Liver (tissue), 7 donors: ENCODE measurements at regions not wholly inside any gene's neighbourhood (a gene's known extent, or its start where the extent isn't known, plus 50 kb on each side); places are given as distances from the start of the nearest gene placed in this dataset.

Source experiments
- DNase-seq: peaks from one replicate; pipeline ENCODE4 v3.0.0-alpha.2; 2017; ENCODE audit warnings: low spot score
- H3K27ac ChIP-seq, 2 donors: one replicate each; pipeline ENCODE4 v1.7.0; 2013; ENCODE audit warnings: inconsistent platforms in 2 of 2, low read length in 2 of 2, control low read depth in 1 of 2, low read depth in 1 of 2, mild to moderate bottlenecking in 1 of 2
- H3K27me3 ChIP-seq, 4 donors: one replicate each; pipeline versions ENCODE4 v1.6.1 to v1.7.0; 2013; ENCODE audit warnings: low read length in 3 of 4, inconsistent platforms in 1 of 4, mild to moderate bottlenecking in 1 of 4, moderate library complexity in 1 of 4; ENCODE audit not compliant: control insufficient read depth in 4 of 4, insufficient read depth in 4 of 4
- H3K36me3 ChIP-seq, 4 donors: one replicate each; pipeline versions ENCODE4 v1.6.1 to v1.7.0; 2013; ENCODE audit warnings: low read length in 3 of 4, mild to moderate bottlenecking in 3 of 4, low read depth in 1 of 4, moderate library complexity in 1 of 4; ENCODE audit not compliant: control insufficient read depth in 4 of 4, insufficient read depth in 3 of 4
- H3K4me1 ChIP-seq, 4 donors: one replicate each; pipeline versions ENCODE4 v1.6.1 to v1.7.0; 2013; ENCODE audit warnings: low read length in 3 of 4, mild to moderate bottlenecking in 3 of 4, moderate library complexity in 1 of 4; ENCODE audit not compliant: control insufficient read depth in 4 of 4, insufficient read depth in 4 of 4
- H3K4me3 ChIP-seq, 3 donors: one replicate each; pipeline versions ENCODE4 v1.6.1 to v1.7.0; 2013; ENCODE audit warnings: low read length in 3 of 3, control low read depth in 1 of 3, low read depth in 1 of 3, mild to moderate bottlenecking in 1 of 3
- H3K9ac ChIP-seq, 2 donors: one replicate each; pipeline ENCODE4 v1.7.0; 2013; ENCODE audit warnings: low read length in 2 of 2, mild to moderate bottlenecking in 2 of 2, moderate library complexity in 2 of 2, control low read depth in 1 of 2, low read depth in 1 of 2
- H3K9me3 ChIP-seq, 4 donors: one replicate each; pipeline versions ENCODE4 v1.6.1 to v1.7.0; 2013; ENCODE audit warnings: low read length in 3 of 4; ENCODE audit not compliant: control insufficient read depth in 4 of 4
- ATF3 ChIP-seq: IDR thresholded peaks from 2 replicates; pipeline ENCODE4 v1.6.1; 2016; ENCODE audit warnings: antibody characterized with exemption
- EGR1 ChIP-seq, 2 donors: IDR thresholded peaks; 2 replicates each; pipeline ENCODE4 v1.6.1; 2016 to 2018; ENCODE audit warnings: antibody characterized with exemption in 2 of 2, low read depth in 2 of 2
- FOXA1 ChIP-seq: IDR thresholded peaks from 2 replicates; pipeline ENCODE4 v1.6.1; 2016; ENCODE audit warnings: antibody characterized with exemption
- FOXA2 ChIP-seq: IDR thresholded peaks from 2 replicates; pipeline ENCODE4 v1.6.1; 2016; ENCODE audit warnings: antibody characterized with exemption
- GABPA ChIP-seq, 2 donors: IDR thresholded peaks in 1 of 2; conservative IDR thresholded peaks in 1 of 2; 2 replicates each; pipeline ENCODE4 v1.6.1; 2016; ENCODE audit warnings: antibody characterized with exemption in 2 of 2, mild to moderate bottlenecking in 1 of 2, moderate library complexity in 1 of 2
- HNF4A ChIP-seq, 2 donors: conservative IDR thresholded peaks; 2 replicates each; pipeline ENCODE4 v1.6.1; 2016; ENCODE audit warnings: antibody characterized with exemption in 2 of 2, mild to moderate bottlenecking in 2 of 2
- HNF4G ChIP-seq: IDR thresholded peaks from 2 replicates; pipeline ENCODE4 v1.6.1; 2016; ENCODE audit warnings: antibody characterized with exemption
- NR2F2 ChIP-seq: IDR thresholded peaks from 2 replicates; pipeline ENCODE4 v1.6.1; 2016; ENCODE audit warnings: antibody characterized with exemption
- RAD21 ChIP-seq, 2 donors: IDR thresholded peaks; 2 replicates each; pipeline ENCODE4 v1.6.1; 2016; ENCODE audit warnings: antibody characterized with exemption in 2 of 2, mild to moderate bottlenecking in 2 of 2
- REST ChIP-seq: IDR thresholded peaks from 2 replicates; pipeline ENCODE4 v1.6.1; 2016; ENCODE audit warnings: antibody characterized with exemption, mild to moderate bottlenecking
- RXRA ChIP-seq, 2 donors: IDR thresholded peaks; 2 replicates each; pipeline ENCODE4 v1.6.1; 2017 to 2018; ENCODE audit warnings: antibody characterized with exemption in 2 of 2, mild to moderate bottlenecking in 1 of 2
- SP1 ChIP-seq: IDR thresholded peaks from 2 replicates; pipeline ENCODE4 v1.6.1; 2018; ENCODE audit warnings: antibody characterized with exemption, mild to moderate bottlenecking
- TAF1 ChIP-seq: conservative IDR thresholded peaks from 2 replicates; pipeline ENCODE4 v1.6.1; 2016; ENCODE audit warnings: antibody characterized with exemption, mild to moderate bottlenecking
- YY1 ChIP-seq: IDR thresholded peaks from 2 replicates; pipeline ENCODE4 v1.6.1; 2016; ENCODE audit warnings: antibody characterized with exemption, mild to moderate bottlenecking
- ZBTB33 ChIP-seq: IDR thresholded peaks from 2 replicates; pipeline ENCODE4 v1.6.1; 2016; ENCODE audit warnings: antibody characterized with exemption
- WGBS: extraction: QIAGEN DNeasy Blood & Tissue Kit; methylation state at CpG from one replicate; pipeline ENCODE4 v1.1.7; 2013; 5-methylcytosine and 5-hydroxymethylcytosine counted together
- donor health status: healthy.
- donor health status: healthy.
- donor health status: healthy.
- donor health status: healthy.

- no peak overlapping the region for H3K27ac ChIP-seq
- DNase-seq = no peak
- 78% methylated on average over 3 of the region's 3 CpGs for WGBS
Observed at GRCh38 chr4:38582889-38583470, 81.0 kb upstream of the KLF3 start.

GRCh38 chr4:38585871-38586270 is 78.1 kb upstream of the KLF3 start:
- no peaks in the 10 kb centered on the region for H3K36me3 ChIP-seq
- WGBS = 80% methylated on average over 1 of the region's 1 CpG
- H3K9ac ChIP-seq = no peak overlapping the region
- no peaks in the 10 kb centered on the region for H3K9me3 ChIP-seq
- no peaks in the 10 kb centered on the region for H3K27me3 ChIP-seq
- H3K4me3 ChIP-seq = no peak overlapping the region
- no peak for DNase-seq
- no peaks in the 10 kb centered on the region for H3K4me1 ChIP-seq
- H3K27ac ChIP-seq = no peak overlapping the region
- TF ChIP-seq GABPA (IDR thresholded peaks at IDR 0.05 in 1 of 2, conservative IDR thresholded peaks at IDR 0.05 in 1 of 2) = no peak
- no peak for TF ChIP-seq TAF1
- TF ChIP-seq SP1 = no peak
- TF ChIP-seq ZBTB33 = no peak
- no peak for TF ChIP-seq FOXA2
- TF ChIP-seq NR2F2 = no peak
- TF ChIP-seq FOXA1 = no peak

More at GRCh38 chr4:38582889-38583470, 81.0 kb upstream of the KLF3 start:
- Histone ChIP-seq H3K9ac (no peak overlapping the region), H3K4me3 (no peak overlapping the region), H3K36me3 (no peaks in the 10 kb centered on the region), H3K27me3 (no peaks in the 10 kb centered on the region), H3K4me1 (no peaks in the 10 kb centered on the region), H3K9me3 (no peaks in the 10 kb centered on the region)
- TF ChIP-seq HNF4A (conservative IDR thresholded peaks at IDR 0.05) = no peak
- no peak for TF ChIP-seq REST
- TF ChIP-seq FOXA1 = no peak
- no peak for TF ChIP-seq RAD21 (IDR thresholded peaks at IDR 0.05)
- no peak for TF ChIP-seq FOXA2
- TF ChIP-seq RXRA (IDR thresholded peaks at IDR 0.05) = no peak
- TF ChIP-seq GABPA (IDR thresholded peaks at IDR 0.05 in 1 of 2, conservative IDR thresholded peaks at IDR 0.05 in 1 of 2) = no peak
- TF ChIP-seq YY1 = no peak
- TF ChIP-seq TAF1 = no peak
- TF ChIP-seq ATF3 = no peak
- TF ChIP-seq SP1 = no peak
- no peak for TF ChIP-seq HNF4G
- no peak for TF ChIP-seq EGR1 (IDR thresholded peaks at IDR 0.05; ENCODE audit: low read depth in 2 of 2)
